GM19239 (cell line): ENCODE measurements at regions not wholly inside any gene's neighbourhood (a gene's known extent, or its start where the extent isn't known, plus 50 kb on each side); places are given as distances from the start of the nearest gene placed in this dataset.

Experiments
- DNase-seq: peaks from one replicate; pipeline ENCODE4 v3.0.0; 2011; ENCODE audit warnings: low spot score; ENCODE audit not compliant: insufficient read length
- FAIRE-seq: peaks from 2 replicates; lab custom pipeline; 2011; peaks lifted over from hg19 to GRCh38; lab: Jason Lieb, UNC

- DNase-seq (no peak), FAIRE-seq (no peak)
Measured at GRCh38 chr22:48892578-48893287, 934.9 kb downstream of the BRD1 start.

- FAIRE-seq, result no peak
- DNase-seq, result no peak
Measured at GRCh38 chr22:48891688-48892577, 935.7 kb downstream of the BRD1 start.

- DNase-seq (no peak), FAIRE-seq (no peak)
Measured at GRCh38 chr22:48890693-48891554, 936.7 kb downstream of the BRD1 start.

- FAIRE-seq, result no peak
- no peak for DNase-seq
Measured at GRCh38 chr22:48889887-48890692, 937.6 kb downstream of the BRD1 start.

- DNase-seq (no peak), FAIRE-seq (no peak)
Measured at GRCh38 chr22:48889209-48889830, 938.4 kb downstream of the BRD1 start.

GRCh38 chr22:48888466-48889208 is 939.0 kb downstream of the BRD1 start:
- no peak for FAIRE-seq
- no peak for DNase-seq

- DNase-seq, result no peak
- FAIRE-seq, result no peak
Measured at GRCh38 chr22:48887394-48888332, 940.0 kb downstream of the BRD1 start.

- no peak for DNase-seq
- no peak for FAIRE-seq
Measured at GRCh38 chr22:48886604-48887393, 940.9 kb downstream of the BRD1 start.

- no peak for FAIRE-seq
- DNase-seq, result no peak
Measured at GRCh38 chr22:48885919-48886305, 941.8 kb downstream of the BRD1 start.

- no peak for FAIRE-seq
- DNase-seq, result no peak
Measured at GRCh38 chr22:48885271-48885918, 942.3 kb downstream of the BRD1 start.

GRCh38 chr22:48884786-48885185 is 942.9 kb downstream of the BRD1 start:
- no peak for DNase-seq
- no peak for FAIRE-seq

- FAIRE-seq, result no peak
- no peak for DNase-seq
Measured at GRCh38 chr22:48884324-48884723, 943.3 kb downstream of the BRD1 start.

GRCh38 chr22:48883211-48883960 is 944.3 kb downstream of the BRD1 start:
- no peak for FAIRE-seq
- no peak for DNase-seq

GRCh38 chr22:48882636-48883200 is 945.0 kb downstream of the BRD1 start:
- DNase-seq, result no peak
- FAIRE-seq, result no peak

- no peak for FAIRE-seq
- DNase-seq, result no peak
Measured at GRCh38 chr22:48881326-48881980, 946.2 kb downstream of the BRD1 start.
